GM12872 (cell line): ENCODE measurements at regions not wholly inside any gene's neighbourhood (a gene's known extent, or its start where the extent isn't known, plus 50 kb on each side); places are given as distances from the start of the nearest gene placed in this dataset.

Experiments used
- TF ChIP-seq, protein P1 (sequence below): IDR thresholded peaks from 3 replicates; pipeline ENCODE4 v1.5.1; 2011; ENCODE audit warnings: low read depth, mild to moderate bottlenecking, low read length, moderate library complexity; ENCODE audit not compliant: insufficient read depth

DNA sequence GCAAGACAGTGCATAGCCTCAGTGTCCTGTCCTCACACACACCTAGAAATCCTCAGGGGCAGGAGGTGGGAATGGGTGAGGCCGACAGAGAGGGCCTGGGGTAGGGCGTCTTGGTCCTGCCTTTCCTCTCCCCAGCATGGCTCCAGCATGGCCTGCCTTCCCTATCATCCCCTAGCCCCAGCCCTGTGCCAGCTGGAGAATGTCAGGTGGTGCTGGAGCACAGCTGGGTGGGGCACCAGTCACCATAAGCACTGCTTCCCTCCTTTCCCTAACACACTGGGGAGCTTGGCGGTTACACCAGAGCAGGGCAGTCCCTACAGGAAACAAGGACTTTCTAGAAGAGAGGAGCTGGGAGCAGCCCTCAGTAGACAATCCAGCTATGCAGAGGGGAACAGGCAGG, 236.8 kb downstream of the KLF13 start:
- TF ChIP-seq, protein P1, sequence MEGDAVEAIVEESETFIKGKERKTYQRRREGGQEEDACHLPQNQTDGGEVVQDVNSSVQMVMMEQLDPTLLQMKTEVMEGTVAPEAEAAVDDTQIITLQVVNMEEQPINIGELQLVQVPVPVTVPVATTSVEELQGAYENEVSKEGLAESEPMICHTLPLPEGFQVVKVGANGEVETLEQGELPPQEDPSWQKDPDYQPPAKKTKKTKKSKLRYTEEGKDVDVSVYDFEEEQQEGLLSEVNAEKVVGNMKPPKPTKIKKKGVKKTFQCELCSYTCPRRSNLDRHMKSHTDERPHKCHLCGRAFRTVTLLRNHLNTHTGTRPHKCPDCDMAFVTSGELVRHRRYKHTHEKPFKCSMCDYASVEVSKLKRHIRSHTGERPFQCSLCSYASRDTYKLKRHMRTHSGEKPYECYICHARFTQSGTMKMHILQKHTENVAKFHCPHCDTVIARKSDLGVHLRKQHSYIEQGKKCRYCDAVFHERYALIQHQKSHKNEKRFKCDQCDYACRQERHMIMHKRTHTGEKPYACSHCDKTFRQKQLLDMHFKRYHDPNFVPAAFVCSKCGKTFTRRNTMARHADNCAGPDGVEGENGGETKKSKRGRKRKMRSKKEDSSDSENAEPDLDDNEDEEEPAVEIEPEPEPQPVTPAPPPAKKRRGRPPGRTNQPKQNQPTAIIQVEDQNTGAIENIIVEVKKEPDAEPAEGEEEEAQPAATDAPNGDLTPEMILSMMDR, result no peak

DNA sequence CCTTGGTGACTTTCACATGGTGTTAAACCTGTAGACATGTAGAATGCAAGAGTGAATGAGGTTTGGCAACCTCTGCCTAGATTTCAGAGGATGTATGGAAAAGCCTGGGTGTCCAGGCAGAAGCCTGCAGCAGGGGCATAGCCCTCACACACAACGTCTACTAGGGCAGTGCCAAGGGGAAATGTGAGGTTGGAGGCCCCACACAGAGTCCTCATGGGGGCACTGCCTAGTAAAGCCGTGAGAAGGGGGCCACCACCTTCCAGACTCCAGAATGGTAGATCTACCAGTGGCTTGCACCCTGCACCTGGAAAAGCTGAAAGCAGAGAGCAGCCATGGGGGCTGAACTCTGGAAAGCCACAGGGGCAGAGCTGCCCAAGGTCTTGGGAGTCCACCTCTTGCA, 241.2 kb downstream of the KLF13 start:
- TF ChIP-seq, protein P1, result no peak

DNA sequence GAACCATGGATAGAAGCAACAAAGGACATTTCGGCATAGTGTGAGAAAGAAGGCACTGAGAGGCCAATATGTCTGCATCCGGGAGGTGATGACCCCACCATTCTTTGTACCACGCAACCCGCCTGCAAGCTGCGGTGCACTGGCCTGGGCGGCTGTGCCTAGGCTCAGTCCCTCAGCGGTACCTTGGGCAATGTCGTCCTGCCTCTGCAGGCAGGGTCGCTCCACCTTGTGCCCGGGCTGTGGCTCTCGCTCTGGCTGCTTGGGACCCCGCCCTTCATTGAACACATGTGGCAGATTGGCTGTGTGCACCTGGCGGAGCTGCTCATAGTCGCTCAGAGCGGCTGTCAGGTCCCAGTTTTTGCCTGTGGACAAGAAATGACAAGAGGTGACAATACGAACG, 243.2 kb downstream of the KLF13 start:
- TF ChIP-seq, protein P1, result no peak

DNA sequence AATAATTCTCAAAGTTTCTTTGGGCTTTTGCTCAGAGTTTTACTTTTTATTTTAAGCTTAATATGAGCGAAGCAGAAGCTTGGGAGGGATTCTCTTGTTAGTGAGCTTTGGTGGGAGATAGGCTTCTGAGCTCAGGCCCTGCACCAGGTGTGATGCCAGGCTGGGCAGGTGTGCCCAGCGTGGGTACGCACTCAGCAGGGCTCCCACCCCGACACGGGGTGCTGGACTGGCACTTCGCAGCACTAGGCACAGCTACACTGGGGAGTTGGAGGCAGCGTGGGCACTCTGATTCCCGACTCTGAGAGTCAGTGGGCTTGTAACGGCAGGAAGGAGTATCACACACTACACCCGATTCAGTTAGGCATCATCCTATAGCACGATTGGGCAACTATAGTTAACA, 244.0 kb downstream of the KLF13 start:
- TF ChIP-seq, protein P1, result no peak

DNA sequence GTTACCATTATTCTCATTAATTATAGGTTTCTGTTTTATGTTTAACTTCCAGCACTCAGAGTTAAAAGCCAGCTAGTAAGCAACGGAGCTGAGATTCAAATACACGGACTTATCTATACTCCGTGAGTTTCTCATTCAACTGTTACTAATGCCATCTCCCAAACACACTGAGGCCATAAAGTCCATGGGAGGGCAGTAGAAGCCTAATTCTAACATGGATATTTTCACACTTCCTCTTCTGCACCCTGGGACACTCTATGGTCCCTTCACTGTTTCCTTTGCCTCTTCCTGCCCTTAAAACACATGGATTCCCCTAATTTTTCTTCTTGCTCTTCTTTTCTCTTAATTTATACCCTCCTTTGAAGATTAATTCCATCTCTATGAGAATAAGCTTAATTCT, 245.0 kb downstream of the KLF13 start:
- TF ChIP-seq, protein P1, result no peak

DNA sequence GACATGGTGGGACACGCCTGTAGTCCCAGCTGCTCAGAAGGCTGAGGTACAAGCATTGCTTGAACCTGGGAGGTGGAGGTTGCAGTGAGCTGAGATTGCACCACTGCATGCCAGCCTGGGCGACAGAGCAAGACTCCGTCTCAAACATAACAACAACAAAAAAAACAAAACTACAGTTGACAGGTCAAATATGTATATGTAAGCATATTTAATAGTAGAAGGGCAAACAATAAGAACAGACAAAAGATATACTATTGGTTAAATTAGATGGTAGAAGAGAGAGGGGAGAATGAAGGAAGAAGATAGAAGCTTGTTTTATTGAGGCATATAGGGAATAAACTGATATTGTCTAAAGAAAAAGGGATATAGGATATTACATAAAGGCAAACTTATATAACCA, 247.1 kb downstream of the KLF13 start:
- TF ChIP-seq, protein P1, result no peak

DNA sequence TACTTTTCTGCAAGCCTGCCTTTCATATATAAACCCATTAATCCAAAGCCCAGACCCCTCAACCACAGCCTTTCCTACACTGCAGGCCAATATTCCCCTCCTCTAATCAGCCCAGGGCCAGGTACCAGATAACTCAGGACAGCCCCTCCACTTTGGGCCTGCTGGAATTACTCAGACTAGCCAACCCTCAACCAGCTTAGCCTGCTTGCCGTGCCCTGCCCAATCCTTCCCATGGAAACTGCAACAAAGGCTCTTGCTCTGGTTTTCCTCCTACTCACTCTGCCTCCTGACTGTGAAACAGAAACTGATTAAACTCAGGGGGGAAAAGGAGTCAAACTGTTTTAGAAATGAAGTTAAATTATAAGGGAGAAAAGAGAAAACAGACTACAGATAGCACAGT, 248.1 kb downstream of the KLF13 start:
- TF ChIP-seq, protein P1, result no peak

DNA sequence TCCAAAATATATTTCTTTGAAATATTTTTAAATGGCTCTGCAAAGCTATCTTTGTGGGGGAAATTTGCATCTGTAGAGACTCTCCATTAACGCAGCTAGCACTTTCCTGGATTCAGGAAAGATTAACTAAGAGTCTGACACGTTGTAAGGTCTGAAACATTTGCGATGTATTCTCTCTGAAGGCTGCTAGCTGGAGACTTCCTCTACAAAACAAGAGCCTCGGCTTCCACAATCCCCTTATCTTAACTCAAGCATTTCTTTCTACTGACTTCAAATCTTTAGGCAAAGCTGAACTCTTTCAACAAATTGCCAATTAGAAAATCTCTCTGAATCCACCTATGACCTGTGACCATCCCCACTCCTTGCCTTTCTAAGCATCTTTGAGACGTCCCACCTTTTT, 250.5 kb downstream of the KLF13 start:
- TF ChIP-seq, protein P1, result no peak
